IMR-90 (cell line): ENCODE measurements at regions not wholly inside any gene's neighbourhood (a gene's known extent, or its start where the extent isn't known, plus 50 kb on each side); places are given as distances from the start of the nearest gene placed in this dataset.

Experiments used
- ATAC-seq: fragments of 200-7000 bp; cut with Tn5 transposase; 2 replicates; pipeline ENCODE4 v1.9.1; 2020; ENCODE audit warnings: low read depth, mild to moderate bottlenecking, moderate library complexity
- BruUV-seq: library from RNA; stranded (reverse); fragments of 400-500 nt; replicated peaks from 2 replicates; lab custom pipeline; 2021; lab: Mats Ljungman, UMichigan
- CTCF ChIA-PET: fragments of 300-600 bp; formaldehyde crosslinking; extraction: SDS; loops from one replicate; lab custom pipeline; 2021; ENCODE audit warnings: antibody characterized with exemption; lab: Yijun Ruan, JAX
- POLR2A ChIA-PET: fragments of 300-600 bp; sonication (Branson Sonifier 250); formaldehyde crosslinking; loops from one replicate; lab custom pipeline; 2022; ENCODE audit warnings: antibody characterized with exemption; ENCODE audit not compliant: unreplicated experiment; lab: Charles Lee
- DNase-seq: peaks from one replicate; pipeline ENCODE4 v3.0.0; 2013
- H2AFZ ChIP-seq: replicated peaks from 2 replicates; pipeline ENCODE3; 2013; ENCODE audit warnings: low read length, mild to moderate bottlenecking; ENCODE audit not compliant: poor library complexity
- H2AK5ac ChIP-seq: 2 replicates; pipeline ENCODE4 v1.6.1; 2013; ENCODE audit warnings: low read depth, low read length, inconsistent platforms
- H2AK9ac ChIP-seq: replicated peaks from 2 replicates; pipeline ENCODE3; 2013; ENCODE audit warnings: mild to moderate bottlenecking, low read depth, low read length, moderate library complexity; ENCODE audit not compliant: poor library complexity
- H2BK120ac ChIP-seq: 2 replicates; pipeline ENCODE4 v1.6.1; 2013; ENCODE audit warnings: low read depth, low read length, inconsistent platforms
- H2BK15ac ChIP-seq: 3 replicates; pipeline ENCODE4 v1.6.1; 2013; ENCODE audit warnings: low read depth, low read length, inconsistent platforms
- H2BK20ac ChIP-seq: 2 replicates; pipeline ENCODE4 v1.6.1; 2013; ENCODE audit warnings: low read depth, mild to moderate bottlenecking, inconsistent platforms, low read length, moderate library complexity
- H2BK5ac ChIP-seq: 2 replicates; pipeline ENCODE4 v1.6.1; 2013; ENCODE audit warnings: mild to moderate bottlenecking, low read depth, low read length, inconsistent platforms; ENCODE audit not compliant: poor library complexity, severe bottlenecking
- H3K14ac ChIP-seq: replicated peaks from 2 replicates; pipeline ENCODE4 v1.6.1; 2013; ENCODE audit warnings: low read depth, low read length, inconsistent platforms
- H3K18ac ChIP-seq: 2 replicates; pipeline ENCODE4 v1.6.1; 2013; ENCODE audit warnings: low read depth, low read length, control low read depth
- H3K23ac ChIP-seq: 2 replicates; pipeline ENCODE4 v1.6.1; 2013; ENCODE audit warnings: low read depth, low read length, inconsistent platforms
- H3K27ac ChIP-seq: 2 replicates; pipeline ENCODE4 v1.5.1; 2013; ENCODE audit warnings: mild to moderate bottlenecking, control low read depth, low read length; ENCODE audit not compliant: insufficient read depth
- H3K27me3 ChIP-seq: 2 replicates; pipeline ENCODE4 v1.6.1; 2013; ENCODE audit warnings: low read length; ENCODE audit not compliant: control insufficient read depth, insufficient read depth
- H3K36me3 ChIP-seq: 2 replicates; pipeline ENCODE4 v1.6.1; 2013; ENCODE audit warnings: low read length, mixed read lengths; ENCODE audit not compliant: control insufficient read depth, insufficient read depth
- H3K4ac ChIP-seq: 2 replicates; pipeline ENCODE4 v1.6.1; 2013; ENCODE audit warnings: low read depth, low read length, inconsistent platforms
- H3K4me1 ChIP-seq: 2 replicates; pipeline ENCODE4 v1.6.1; 2013; ENCODE audit warnings: low read length, mixed read lengths; ENCODE audit not compliant: control insufficient read depth, insufficient read depth
- H3K4me2 ChIP-seq: 2 replicates; pipeline ENCODE4 v1.6.1; 2013; ENCODE audit warnings: low read depth, mild to moderate bottlenecking, control low read depth, low read length, moderate library complexity
- H3K4me3 ChIP-seq: 2 replicates; pipeline ENCODE4 v1.5.1; 2013; ENCODE audit warnings: low read depth, mild to moderate bottlenecking, control low read depth, low read length, moderate library complexity; ENCODE audit not compliant: insufficient read depth
- H3K56ac ChIP-seq: 2 replicates; pipeline ENCODE4 v1.6.1; 2013; ENCODE audit warnings: low read length, inconsistent platforms; ENCODE audit not compliant: insufficient read depth; ENCODE audit errors: extremely low read depth
- H3K79me1 ChIP-seq, 2 experiments: 2 replicates each; pipeline ENCODE4 v1.6.1; 2013; ENCODE audit warnings: low read length in 2 of 2, inconsistent platforms in 1 of 2, low read depth in 1 of 2
- H3K9ac ChIP-seq: 2 replicates; pipeline ENCODE4 v1.6.1; 2013; ENCODE audit warnings: low read depth, low read length, control low read depth
- H3K9me1 ChIP-seq: 2 replicates; pipeline ENCODE4 v1.6.1; 2013; ENCODE audit warnings: low read length, inconsistent platforms; ENCODE audit not compliant: insufficient read depth
- H3K9me3 ChIP-seq: 2 replicates; pipeline ENCODE4 v1.6.1; 2013; ENCODE audit warnings: low read length; ENCODE audit not compliant: control insufficient read depth, insufficient read depth
- H4K20me1 ChIP-seq: 2 replicates; pipeline ENCODE4 v1.6.1; 2013; ENCODE audit warnings: low read length, inconsistent platforms; ENCODE audit not compliant: insufficient read depth
- H4K5ac ChIP-seq: 2 replicates; pipeline ENCODE4 v1.6.1; 2013; ENCODE audit warnings: mild to moderate bottlenecking, low read depth, low read length, control low read depth
- H4K8ac ChIP-seq, 2 experiments: 2 replicates each; pipeline ENCODE4 v1.6.1; 2013; ENCODE audit warnings: low read depth in 2 of 2, low read length in 2 of 2, control low read depth in 1 of 2, inconsistent platforms in 1 of 2
- H4K91ac ChIP-seq: 2 replicates; pipeline ENCODE4 v1.6.1; 2013; ENCODE audit warnings: low read depth, low read length, inconsistent platforms; ENCODE audit not compliant: insufficient read depth
- BHLHE40 ChIP-seq: fragments of 150-350 bp; IDR thresholded peaks from 2 replicates; pipeline ENCODE4 v1.6.1; 2016; ENCODE audit warnings: mild to moderate bottlenecking, low read depth, low read length
- CEBPB ChIP-seq: IDR thresholded peaks from 2 replicates; pipeline ENCODE4 v1.6.1; 2012; ENCODE audit warnings: low read depth, low read length, improper control_type of control experiment
- CHD1 ChIP-seq: IDR thresholded peaks from 2 replicates; pipeline ENCODE4 v1.6.1; 2012; ENCODE audit warnings: low read depth, low read length, improper control_type of control experiment
- FOS ChIP-seq: fragments of 150-350 bp; IDR thresholded peaks from 2 replicates; pipeline ENCODE4 v1.6.1; 2016; ENCODE audit warnings: low read depth, low read length
- MAFK ChIP-seq: IDR thresholded peaks from 2 replicates; pipeline ENCODE4 v1.6.1; 2012; ENCODE audit warnings: low read depth, low read length, improper control_type of control experiment
- MXI1 ChIP-seq: IDR thresholded peaks from 2 replicates; pipeline ENCODE4 v1.6.1; 2012; ENCODE audit warnings: low read depth, mild to moderate bottlenecking, low read length, moderate library complexity, borderline replicate concordance
- NFE2L2 ChIP-seq: fragments of 150-350 bp; IDR thresholded peaks from 2 replicates; pipeline ENCODE4 v1.6.1; 2016; ENCODE audit warnings: low read depth, mild to moderate bottlenecking, low read length
- POLR2A ChIP-seq: IDR thresholded peaks from 2 replicates; pipeline ENCODE4 v1.6.1; 2012; ENCODE audit warnings: mild to moderate bottlenecking, low read depth, low read length
- RAD21 ChIP-seq: IDR thresholded peaks from 2 replicates; pipeline ENCODE4 v1.6.1; 2012; ENCODE audit warnings: low read length, improper control_type of control experiment
- RCOR1 ChIP-seq: IDR thresholded peaks from 2 replicates; pipeline ENCODE4 v1.6.1; 2012; ENCODE audit warnings: mild to moderate bottlenecking, low read length, improper control_type of control experiment; ENCODE audit not compliant: insufficient replicate concordance
- RFX5 ChIP-seq: IDR thresholded peaks from 2 replicates; pipeline ENCODE4 v1.8.0; 2012; ENCODE audit warnings: low read depth, mild to moderate bottlenecking, low read length, moderate library complexity
- SMC3 ChIP-seq: fragments of 150-350 bp; IDR thresholded peaks from 2 replicates; pipeline ENCODE4 v1.6.1; 2016; ENCODE audit warnings: low read depth, mild to moderate bottlenecking, antibody characterized with exemption, low read length, moderate library complexity
- WGBS, 2 experiments: methylation state at CpG; one replicate each; pipeline versions ENCODE4 v1.1.5 to v1.1.7; 2013; ENCODE audit warnings: missing lambda C conversion rate in 2 of 2; ENCODE audit not compliant: insufficient read length in 1 of 2; ENCODE audit errors: extremely low coverage in 2 of 2; 5-methylcytosine and 5-hydroxymethylcytosine counted together
- dilution Hi-C: fragments of 300-500 bp; cut with HindIII; formaldehyde crosslinking; loops from one replicate; pipeline ENCODE4 v1.14.3; 2018; ENCODE audit warnings: low sequenced_read_pairs; ENCODE audit not compliant: unreplicated experiment
- in situ Hi-C: fragments of 300-500 bp; cut with MboI; formaldehyde crosslinking; loops from 3 replicates; pipeline ENCODE4 v1.14.3; 2019; ENCODE audit warnings: low sequenced_read_pairs, inconsistent platforms, mixed read lengths
- intact Hi-C: fragments of 100-400 bp; cut with micrococcal nuclease; formaldehyde crosslinking; loops from 2 replicates; pipeline ENCODE4 v1.10.0; 2022
- TF ChIP-seq, protein P1 (sequence below): fragments of 150-350 bp; IDR thresholded peaks from 2 replicates; pipeline ENCODE4 v1.6.1; 2016; ENCODE audit warnings: low read depth, mild to moderate bottlenecking, low read length, moderate library complexity, borderline replicate concordance

DNA sequence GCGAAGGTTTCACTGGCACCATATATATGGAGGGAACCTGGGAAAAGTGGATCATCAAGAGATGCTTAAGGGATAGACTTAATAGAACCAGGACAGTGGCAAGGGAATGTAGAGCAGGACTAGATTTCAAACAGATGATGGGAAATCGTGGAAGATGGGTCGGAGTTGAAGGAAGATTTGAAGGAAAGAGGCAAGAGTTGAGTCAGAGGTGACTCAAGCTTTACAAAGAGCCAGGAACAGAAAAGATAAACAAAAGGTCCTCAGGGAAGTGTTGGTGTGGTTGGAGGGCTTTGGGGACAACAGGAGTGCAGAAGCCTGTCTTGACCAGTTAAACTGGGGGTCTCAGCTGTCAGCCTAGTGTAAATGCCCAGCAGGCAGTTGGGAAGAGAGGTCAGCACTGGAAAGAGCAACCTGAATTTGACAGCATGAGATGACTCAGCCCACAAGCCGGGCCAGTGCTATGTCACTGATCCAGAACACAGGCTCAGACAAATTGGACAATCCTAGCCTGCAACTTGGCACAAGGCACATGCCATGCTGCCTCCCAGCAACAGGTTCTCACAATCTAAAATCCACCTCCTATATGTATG lies 230.5 kb downstream of the IDS start:
- no peak overlapping the region for H3K23ac ChIP-seq
- no peaks in the 10 kb centered on the region; the same call in 1 of the 2 replicates for H3K9me3 ChIP-seq
- H2AFZ ChIP-seq, result no peak overlapping the region
- no peak for DNase-seq
- H3K56ac ChIP-seq, result no peak overlapping the region
- H4K8ac ChIP-seq, result no peak overlapping the region
- ATAC-seq, result no peak
- H2AK5ac ChIP-seq, result no peak overlapping the region
- no peak overlapping the region for H3K14ac ChIP-seq
- no peaks in the 10 kb centered on the region for H4K20me1 ChIP-seq
- no peaks in the 10 kb centered on the region for H3K4me1 ChIP-seq
- H3K9ac ChIP-seq, result no peak overlapping the region
- H3K9me1 ChIP-seq, result no peaks in the 10 kb centered on the region
- 38% methylated on average over 2 of the region's 4 CpGs; no CpG with 5 or more reads in 1 of the 2 experiments for WGBS, 2 experiments
- POLR2A ChIA-PET, result no interaction called here
- no TSS peak for BruUV-seq
- H3K18ac ChIP-seq, result no peak overlapping the region
- H2BK5ac ChIP-seq, result no peak overlapping the region
- H2AK9ac ChIP-seq, result no peak overlapping the region
- no peak overlapping the region for H4K5ac ChIP-seq
- intact Hi-C loops, result no loop called here
- no peak overlapping the region for H2BK120ac ChIP-seq
- H3K36me3 ChIP-seq, result no peaks in the 10 kb centered on the region
- H3K79me1 ChIP-seq, result no peaks in the 10 kb centered on the region
- in situ Hi-C loops, result loop anchor here (25.0 kb wide), 1 partner anchor 1237 kb away; no protein-coding TSS in a partner anchor
- no peak overlapping the region for H3K4me2 ChIP-seq
- H2BK15ac ChIP-seq, result no peak overlapping the region
- CTCF ChIA-PET, result no interaction called here
- no peak overlapping the region for H3K4me3 ChIP-seq
- no peak overlapping the region for H4K91ac ChIP-seq
- no peak overlapping the region for H2BK20ac ChIP-seq
- no peak overlapping the region for H3K27ac ChIP-seq
- TF ChIP-seq RCOR1, result no peak
- TF ChIP-seq SMC3, result no peak
- no peak for TF ChIP-seq FOS
- TF ChIP-seq CHD1, result no peak
- TF ChIP-seq RAD21, result no peak
- no peak for TF ChIP-seq RFX5
- TF ChIP-seq, protein P1, sequence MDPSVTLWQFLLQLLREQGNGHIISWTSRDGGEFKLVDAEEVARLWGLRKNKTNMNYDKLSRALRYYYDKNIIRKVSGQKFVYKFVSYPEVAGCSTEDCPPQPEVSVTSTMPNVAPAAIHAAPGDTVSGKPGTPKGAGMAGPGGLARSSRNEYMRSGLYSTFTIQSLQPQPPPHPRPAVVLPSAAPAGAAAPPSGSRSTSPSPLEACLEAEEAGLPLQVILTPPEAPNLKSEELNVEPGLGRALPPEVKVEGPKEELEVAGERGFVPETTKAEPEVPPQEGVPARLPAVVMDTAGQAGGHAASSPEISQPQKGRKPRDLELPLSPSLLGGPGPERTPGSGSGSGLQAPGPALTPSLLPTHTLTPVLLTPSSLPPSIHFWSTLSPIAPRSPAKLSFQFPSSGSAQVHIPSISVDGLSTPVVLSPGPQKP, result no peak
- no peak for TF ChIP-seq BHLHE40
- no peak for TF ChIP-seq POLR2A
- TF ChIP-seq CEBPB, result no peak
- TF ChIP-seq MAFK, result no peak
- no peak for TF ChIP-seq MXI1
- TF ChIP-seq NFE2L2, result no peak
- H3K27me3 ChIP-seq, result no peaks in the 10 kb centered on the region
- dilution Hi-C loops, result no loop called here
- no peak overlapping the region for H3K4ac ChIP-seq
